Activated CD4-positive, alpha-beta T cell treated with anti-CD3 and anti-CD28 coated beads, Interleukin-2, amount 50 U/mL, for 4 hours (primary cell): ENCODE measurements at regions not wholly inside any gene's neighbourhood (a gene's known extent, or its start where the extent isn't known, plus 50 kb on each side); places are given as distances from the start of the nearest gene placed in this dataset.

ENCODE experiments used
- DNase-seq, 2 experiments: peaks; one replicate each; pipeline ENCODE4 v3.0.0-alpha.2; 2020

DNA sequence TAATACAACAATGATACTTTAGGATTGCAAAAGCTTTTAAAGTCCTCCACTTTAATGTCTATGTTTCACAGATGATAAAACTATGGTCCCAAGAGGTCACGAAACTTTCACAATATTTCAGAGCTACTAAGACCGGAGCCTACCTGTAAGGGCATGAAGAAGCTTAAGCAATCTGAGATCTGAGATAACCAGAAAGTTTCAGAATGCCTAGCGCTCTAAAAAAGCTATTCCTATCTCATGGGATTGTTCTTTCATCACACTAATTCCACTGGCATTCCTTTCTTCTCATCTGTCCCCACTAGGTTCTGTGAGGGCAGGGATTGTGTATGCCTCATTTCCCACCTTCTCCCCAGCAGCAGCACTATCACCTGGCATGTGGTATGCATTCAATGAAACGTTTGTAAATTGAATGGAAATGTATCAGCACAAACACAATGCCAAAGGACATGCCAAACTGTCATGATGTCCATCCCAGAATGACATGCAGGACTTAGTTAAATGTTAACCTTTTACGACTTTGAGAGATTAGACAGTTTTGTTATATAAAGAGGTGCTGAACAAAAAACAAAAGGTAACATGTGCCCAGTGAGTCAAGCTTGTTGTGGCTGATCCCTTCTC, 104.7 kb upstream of the NR2F2 start:
- DNase-seq = no peak

DNA sequence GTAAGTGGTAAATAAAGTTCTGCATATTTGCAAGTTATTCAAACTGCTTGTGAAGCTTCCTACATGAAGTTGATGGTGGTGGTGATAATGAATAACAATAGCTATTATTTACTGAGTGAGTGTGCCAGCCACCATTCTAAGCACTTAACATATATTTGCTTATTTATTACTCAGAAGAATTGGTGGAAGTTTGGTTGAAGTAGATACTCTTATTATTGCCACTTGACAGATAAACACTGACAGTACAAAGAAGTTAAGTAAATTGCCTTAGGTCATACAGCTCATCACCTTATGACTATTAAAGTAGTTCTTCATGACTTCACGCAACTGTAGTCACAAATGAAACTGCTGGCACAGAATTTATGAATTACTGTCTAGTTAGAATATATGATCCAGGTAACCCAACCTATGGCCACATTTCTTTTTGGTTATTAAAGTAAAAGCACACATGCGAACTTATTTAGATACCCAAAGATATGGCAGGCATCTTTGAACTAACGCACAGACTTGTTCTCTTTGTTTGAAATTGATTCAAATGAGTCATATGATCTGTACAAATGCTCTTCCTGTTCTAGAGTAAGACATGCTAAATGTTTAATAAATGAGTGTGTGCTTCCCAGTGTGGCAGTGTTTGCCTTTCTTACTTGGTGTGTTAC, 99.8 kb upstream of the NR2F2 start:
- no peak for DNase-seq

DNA sequence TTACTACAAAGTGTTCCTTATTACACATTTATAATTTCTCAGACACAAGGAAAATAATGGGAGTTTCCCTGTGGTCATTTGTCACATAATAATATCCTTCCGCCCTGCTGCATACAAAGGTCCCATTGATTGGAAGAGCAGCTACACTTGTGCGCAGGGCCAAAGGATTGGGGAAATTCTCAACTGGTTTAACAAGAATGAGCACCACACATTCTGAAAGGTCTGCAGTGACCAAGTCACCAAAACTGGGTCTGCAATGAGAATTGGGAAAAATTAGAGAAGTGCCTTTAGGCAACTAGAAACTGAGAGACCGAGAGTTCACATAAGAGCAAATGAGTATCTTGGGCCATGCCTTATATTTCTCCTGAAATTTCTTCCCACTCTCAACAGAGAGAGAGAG, 98.2 kb upstream of the NR2F2 start:
- DNase-seq = no peak

DNA sequence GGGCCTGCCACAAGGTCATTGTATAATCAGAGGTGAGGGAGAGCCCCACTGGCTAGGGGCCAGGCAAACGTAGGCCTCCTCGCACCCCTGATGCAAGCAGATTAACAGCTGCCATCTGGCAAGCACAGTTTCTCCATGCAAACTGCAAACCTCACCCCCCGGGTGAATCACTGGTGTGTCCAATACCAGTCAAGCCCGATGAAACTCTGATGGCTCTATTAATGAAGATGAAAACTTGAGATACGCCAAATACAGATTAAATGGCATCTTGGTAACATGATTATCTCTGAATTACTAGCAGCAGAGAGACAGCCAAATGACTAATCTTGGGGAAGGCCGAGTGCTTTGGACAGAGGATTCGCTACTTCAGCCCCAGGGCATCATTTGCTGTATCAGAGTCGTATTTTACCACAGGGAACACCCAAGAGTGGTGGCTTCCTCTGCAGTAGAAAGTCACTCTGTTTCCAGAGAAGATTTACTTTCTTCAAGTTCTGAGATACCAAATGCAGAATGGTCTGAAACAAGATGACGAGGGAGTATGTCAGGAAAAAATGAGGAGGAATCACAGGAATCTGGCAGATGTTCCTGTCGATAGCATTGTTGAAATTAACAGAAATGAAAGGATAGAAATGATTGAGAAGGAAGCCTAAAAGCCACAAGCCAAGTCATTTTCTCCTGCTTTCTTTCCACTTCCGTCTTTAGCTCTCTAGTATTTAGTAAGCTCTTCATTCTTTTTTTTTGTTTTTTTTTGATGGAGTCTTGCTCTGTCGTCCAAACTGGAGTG, 96.2 kb upstream of the NR2F2 start:
- no peak for DNase-seq

DNA sequence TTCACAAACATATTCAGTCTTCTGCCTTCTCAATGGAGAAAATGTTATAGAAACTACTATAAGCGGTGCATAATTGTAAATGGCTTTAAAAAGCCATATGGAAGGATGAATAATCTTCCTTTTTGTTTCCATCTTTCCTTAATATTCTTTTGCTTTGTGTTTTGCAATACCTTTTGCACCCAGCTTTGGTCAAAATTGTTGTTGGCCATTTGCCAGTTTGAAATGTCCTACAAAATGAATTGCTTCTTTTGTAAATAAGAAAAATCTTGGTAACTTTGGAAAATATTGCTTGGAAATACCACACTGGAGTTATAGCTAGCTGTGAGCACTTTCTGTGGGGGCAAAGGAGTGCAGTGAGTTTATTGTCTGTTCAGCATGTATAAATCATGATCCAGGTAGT, 93.5 kb upstream of the NR2F2 start:
- no peak for DNase-seq

DNA sequence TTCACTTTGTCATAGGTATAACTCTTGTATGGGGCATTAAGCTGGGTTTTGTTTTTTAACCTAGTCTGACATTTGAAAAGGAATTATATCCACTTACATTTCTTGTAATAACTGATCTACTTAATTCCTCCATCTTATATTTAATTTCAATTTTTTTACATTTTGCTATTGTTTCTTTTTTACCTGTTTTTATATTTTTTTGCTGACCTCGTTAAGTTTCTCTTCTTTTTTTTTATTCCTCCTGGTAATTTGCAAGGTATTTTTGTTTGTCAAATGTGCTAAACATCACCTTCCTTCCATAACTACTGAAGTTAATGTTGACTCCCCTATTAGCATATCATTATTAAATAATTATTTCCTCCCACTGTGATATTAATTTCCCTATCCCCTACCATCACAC, 87.7 kb upstream of the NR2F2 start:
- no peak for DNase-seq

DNA sequence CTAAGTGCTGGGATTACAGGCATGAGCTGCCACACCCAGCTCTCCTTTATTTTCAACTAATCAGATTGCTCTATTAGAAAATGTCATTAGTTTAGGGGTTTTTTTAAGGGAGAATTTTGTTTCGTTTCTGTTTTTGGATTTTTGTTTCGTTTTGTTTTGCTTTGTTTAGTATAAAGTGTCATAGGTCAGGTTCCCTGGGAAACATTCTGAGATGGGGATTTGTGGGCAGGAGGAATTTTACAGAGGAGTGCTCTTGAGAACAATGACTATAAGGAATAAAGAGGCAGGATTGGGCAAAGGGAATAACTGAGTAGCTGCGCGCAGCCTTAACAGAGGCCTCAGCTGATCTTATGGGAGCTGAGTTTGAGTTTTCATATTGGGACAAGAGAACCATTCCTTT, 86.8 kb upstream of the NR2F2 start:
- DNase-seq = no peak

DNA sequence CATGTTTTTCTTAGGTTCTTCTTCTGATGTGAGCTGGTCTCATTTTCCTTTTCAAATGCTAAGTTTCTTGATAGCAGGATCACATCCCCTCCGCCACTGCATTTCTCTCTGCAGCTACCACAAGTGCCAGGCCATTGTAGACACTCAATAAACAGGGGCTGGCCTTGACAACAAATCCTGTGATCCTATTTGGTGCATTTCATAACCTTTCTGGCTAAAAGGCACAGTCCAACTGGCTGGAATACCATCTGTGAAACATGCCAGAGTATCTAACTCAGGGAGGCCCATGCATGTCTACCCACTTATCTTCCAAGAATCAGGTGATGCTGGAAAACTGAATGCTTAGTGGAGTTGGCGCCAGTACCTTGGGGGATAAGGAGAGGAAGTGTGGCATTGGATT, 85.2 kb upstream of the NR2F2 start:
- no peak for DNase-seq

DNA sequence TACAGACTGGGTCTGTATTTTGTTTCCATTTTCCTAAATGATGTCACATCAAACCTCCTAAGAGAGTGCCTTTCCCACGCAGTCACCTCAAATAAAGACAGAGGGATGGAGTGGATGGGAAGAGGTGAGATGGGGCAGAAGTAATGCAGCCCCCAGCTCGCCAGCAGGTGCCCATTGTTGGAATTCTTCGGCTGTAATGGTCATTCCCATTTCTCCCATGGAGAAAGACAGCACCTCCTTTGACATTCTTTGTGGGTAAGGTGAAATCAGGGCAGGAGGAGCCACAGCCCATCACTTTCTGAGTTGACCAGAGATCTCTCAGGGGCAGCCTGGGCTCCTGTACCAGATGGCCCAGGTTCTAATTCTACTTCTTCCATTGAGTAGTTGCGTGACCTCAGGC, 84.4 kb upstream of the NR2F2 start:
- DNase-seq = no peak

DNA sequence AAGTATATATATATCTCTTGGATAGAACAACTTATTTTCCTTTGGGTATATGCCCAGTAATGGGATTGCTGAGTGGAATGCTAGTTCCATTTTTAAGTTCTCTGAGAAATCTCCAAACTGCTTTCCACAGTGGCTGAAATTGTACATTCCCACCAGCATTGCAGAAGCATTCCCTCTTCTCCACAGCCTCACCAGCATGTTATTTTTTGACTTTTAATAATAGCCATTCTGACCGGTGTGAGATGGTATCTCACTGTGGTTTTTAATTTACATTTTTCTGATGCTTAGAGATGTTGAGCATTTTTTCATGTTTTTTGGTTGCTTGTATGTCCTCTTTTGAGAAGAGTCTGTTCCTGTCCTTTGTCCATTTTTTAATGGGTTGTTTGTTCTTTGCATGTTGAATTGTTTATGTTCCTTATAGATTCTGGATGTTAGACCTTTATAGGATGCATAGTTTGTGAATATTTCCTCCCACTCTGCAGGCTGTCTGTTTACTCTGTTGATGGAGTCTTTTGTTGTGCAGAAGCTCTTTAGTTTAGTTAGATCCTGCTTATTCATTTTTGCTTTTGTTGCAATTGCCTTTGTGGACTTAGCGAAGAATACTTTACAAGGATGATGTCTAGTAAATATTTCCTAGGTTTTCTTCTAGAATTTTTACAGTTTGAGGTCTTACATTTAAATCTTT, 82.7 kb upstream of the NR2F2 start:
- no peak for DNase-seq

DNA sequence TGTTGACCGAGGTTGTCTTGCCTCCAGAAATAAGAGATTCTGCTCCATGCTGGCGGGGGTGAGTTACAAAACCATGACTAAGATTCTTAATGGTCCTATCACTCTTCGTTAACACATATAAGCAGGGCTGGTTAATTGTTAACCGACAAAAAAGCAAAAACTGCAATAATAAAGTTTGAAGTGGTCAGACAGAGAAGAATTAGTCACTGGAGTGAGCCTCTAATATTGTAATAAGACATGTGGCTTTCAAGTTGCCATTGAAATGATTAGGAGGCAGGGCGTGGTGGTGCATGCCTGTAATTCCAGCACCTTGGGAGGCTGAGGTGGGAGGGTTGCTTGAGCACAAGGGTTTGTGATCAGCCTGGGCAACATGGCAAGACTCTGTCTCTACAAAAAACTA, 78.4 kb upstream of the NR2F2 start:
- DNase-seq = no peak

DNA sequence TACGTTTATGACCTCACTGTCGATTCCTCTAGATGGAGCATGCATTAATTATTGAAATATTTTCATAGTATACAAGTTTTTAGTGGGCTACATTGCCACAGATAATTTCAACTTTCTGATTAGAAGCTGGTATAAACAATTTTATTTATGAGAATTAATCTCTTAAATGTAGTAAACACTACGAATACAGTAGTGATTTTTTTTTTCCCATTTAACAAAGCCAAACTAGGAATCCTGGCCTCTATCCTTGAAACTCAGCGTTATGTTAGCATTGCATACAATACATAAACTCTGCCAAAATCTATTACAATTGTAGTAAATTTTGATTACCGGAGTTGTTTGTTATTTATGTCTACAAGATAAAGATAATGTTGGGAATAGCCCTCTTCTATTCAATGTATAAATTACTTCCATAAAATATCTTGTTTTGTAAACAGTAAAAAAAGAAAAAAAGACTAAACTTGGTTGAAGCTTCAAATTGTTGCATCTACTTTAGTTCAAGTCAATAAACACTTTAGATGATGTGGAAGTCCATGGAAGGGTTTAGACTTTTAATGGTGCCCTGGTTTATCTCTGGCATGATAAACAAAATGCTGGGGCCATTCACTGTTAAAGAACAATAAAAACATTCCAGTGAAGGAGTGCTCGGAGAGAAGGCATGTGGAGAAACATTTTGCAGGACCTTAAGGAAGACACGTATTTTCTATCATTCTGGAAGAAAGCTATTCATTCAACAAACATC, 77.3 kb upstream of the NR2F2 start:
- DNase-seq = no peak

DNA sequence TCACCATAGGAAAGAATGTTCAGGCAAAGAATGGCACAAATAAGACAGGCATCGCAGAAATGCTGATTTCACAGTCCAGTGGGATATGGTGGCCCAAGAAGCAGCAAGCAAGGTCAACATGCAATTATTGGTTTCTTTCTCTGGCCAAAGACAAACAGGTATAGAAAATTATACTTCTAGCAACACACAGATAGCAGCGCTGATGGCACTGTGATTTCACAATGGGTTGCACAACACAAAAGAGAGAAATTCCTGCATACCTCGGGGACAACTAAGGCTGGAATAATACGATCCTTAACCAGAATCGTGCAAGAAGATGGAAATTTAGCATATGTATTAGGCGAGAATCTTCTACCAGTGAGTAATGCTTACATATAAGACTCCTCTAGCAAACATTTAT, 76.3 kb upstream of the NR2F2 start:
- DNase-seq = no peak

DNA sequence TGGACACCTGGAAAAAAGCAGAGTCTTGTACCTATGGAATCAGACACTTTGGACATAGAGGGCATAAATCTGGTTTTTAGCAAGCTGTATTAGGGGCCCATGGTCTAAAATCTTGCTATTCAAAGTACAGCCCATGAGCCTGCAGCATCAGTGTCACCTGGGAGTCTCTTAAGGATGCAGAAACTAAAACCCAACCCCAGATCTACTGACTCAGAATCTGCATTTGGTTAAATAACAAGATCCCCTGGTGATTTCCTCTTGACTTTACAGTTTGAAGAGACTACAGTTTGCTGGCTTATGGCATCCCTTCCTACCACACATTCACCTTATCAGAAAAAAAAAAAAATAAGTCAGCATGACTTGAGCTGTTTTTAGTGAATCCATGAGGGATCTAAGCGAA, 74.9 kb upstream of the NR2F2 start:
- no peak for DNase-seq

DNA sequence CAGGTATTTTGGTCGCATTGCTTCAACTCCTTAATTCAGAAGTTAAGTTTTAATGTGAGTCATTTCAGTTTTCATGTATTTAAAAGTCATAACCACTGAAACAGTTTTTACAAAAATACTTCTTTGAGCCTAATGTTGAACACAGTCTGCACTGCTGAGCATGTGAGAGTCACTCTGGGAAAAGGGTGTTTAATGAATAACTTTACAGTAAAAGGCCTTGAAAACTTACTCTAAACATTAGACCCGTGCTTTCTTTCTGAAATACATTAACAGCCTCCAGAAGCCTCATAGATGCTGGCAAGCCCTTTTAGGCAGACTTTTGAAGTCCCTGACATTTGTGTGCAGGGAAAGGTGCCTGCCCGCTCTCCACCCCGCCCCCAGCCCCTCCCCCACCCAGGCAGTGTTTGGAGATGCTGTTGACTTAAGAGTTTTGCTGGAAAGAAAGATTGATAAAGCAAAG, 68.9 kb upstream of the NR2F2 start:
- no peak for DNase-seq

DNA sequence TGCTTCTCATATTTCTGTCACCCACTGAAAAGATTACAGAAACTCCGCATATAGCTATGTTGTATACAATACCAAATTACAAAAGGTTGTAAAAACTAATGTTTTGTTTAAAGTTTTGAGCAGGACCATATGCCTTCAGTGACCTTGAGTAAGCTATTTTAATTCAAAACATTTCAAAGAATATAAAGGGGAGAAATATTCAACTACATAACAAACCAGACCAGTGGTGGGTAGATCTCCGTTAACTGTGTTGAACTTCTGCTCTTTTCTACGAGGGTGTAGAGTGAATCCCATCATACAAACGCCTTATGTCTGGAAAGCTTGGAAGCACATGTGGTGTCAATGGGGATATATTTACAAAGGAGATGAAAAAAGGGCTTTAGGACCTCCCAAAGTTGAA, 68.4 kb upstream of the NR2F2 start:
- DNase-seq = no peak

DNA sequence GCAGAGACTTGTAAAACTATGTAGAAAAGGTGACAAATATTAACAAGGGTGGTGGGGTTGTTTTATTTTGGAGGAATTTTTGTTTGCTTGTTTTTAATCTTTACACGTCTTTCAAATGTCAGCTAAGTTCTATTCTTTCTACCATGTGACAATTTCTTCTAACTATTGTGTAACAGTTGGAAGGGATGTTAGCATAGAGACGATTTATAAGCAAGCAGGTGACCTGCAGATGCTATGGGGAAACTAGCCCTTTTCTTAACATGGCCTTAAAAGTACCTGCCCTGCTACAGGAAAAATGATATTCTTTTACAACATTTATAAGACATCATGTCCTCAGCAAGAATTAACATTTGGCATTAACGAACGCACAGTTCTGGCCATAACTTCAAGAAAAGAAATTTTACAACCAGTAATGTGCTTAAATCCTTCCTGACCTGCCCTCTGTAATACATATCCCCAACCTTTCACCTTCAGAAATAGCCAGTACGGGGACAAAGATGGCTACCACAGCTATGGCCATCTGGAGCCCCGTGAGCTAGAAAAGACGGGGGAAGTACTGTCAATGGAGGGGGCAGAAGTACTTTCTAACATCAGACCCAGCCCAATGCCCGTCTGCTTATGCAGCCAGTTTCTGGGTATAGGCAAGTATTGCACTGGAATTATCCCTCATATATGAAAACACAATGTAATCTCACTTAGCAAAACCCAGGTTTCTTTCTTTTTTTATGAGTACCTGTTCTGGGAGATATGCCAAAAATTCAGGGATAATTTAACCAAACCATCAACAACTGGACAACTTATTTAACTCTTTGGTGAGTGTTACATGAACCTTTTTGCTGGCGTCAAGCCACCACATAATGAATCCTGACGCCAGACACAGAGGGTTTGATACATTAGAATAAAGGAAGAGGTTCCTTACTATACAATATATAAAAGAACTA, 67.7 kb upstream of the NR2F2 start:
- DNase-seq = no peak

DNA sequence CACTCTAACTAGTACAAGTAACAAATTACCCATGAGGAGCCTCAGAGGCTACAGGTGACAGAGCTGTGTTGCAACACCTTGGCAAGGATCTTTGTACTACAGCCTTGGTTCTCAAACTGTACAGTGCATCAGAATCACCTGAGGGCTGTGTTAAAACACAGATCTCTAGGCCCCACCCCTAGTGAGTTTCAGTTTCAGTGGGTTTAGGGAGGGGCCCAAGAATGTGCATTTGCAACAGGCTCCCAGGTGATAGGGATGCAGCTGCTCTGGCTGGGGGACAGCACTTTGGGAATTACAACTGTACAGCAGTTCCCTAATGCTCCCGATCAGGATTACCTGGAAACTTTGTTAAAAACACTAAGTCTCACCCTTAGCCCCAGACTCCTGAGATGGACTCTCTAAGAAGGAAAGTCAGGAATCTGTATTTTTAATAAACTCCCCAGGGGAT, 66.1 kb upstream of the NR2F2 start:
- DNase-seq = no peak

DNA sequence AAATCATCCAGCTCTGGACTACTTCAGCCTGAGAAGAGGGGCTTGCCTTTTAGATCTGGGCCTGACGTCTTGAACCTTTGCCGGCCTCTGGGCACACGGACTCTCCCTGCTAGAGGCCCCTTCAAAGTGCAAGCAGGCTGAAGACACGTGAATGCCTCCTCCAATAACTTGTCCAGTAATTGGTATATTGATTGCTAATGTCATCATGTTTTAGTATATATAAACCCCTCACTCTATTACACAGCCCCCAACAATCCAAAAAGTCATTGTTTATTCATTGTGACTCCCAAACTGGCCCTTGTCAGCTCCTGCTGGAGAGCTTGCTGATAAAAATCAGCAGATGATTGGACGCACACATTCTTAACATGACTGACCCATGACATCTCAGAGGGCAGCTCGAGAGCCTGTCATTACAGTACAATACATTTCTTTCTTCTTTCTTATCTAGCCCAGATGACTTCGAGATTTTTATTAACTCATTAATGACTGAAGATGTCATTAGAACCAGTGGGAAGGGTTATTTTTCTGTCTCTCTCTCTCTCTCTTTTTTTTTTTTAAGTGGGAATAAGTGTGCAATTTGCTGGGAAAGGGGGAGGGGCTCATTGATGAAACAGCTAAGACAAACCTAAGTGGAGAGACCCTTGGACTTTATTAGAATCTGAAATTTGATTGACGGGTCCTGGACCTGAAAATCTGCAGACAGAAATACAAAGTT, 65.5 kb upstream of the NR2F2 start:
- no peak for DNase-seq

DNA sequence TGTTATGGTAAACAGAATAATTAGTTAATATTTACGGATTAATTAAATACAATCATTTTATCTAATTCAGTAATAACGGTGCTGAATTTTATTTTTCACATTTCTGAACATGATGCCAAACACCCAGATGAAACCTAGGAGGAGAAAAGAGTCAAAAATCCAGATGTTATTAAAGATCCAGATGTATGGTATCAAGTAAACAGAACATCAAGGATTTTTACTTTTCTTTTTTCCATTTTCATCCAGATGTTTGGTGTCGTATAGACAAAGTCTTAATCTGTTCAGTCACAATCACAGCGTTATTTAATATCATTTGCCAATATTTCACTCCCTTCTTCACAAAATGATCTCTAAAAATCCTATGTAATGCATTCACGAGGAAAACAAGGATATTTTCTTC, 64.0 kb upstream of the NR2F2 start:
- DNase-seq = no peak

DNA sequence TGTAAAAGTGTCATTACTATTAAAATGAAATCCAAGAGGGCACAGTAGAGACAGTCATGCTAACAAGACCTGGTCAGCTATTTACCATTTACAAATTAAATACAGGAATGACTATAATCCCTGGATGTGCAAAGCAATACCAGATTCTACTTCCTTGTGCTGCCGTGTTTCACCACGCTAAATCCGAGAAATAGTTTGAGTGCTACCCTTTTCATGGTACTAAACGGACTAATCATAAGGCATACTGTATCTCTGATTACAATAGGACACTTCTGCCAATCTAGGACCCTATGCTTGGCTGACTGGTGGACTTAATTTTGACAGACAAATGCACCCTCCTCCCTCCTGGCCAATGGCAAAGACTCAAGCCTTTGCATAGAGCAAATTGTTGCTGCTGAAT, 63.0 kb upstream of the NR2F2 start:
- DNase-seq = no peak
